Activated T-helper 9 cell treated with anti-CD3 and anti-CD28 coated beads, Interleukin-2, amount 50 U/mL, for 16 hours (primary cell): ENCODE measurements at regions not wholly inside any gene's neighbourhood (a gene's known extent, or its start where the extent isn't known, plus 50 kb on each side); places are given as distances from the start of the nearest gene placed in this dataset.
"Not testable (repeated sequence)": the region's sequence is repeated elsewhere in the genome, so short reads cannot be mapped to it uniquely, and the experiment has no call there.

Source experiments
- DNase-seq: peaks from one replicate; pipeline ENCODE4 v3.0.0-alpha.2; 2020; ENCODE audit warnings: low read depth

DNA sequence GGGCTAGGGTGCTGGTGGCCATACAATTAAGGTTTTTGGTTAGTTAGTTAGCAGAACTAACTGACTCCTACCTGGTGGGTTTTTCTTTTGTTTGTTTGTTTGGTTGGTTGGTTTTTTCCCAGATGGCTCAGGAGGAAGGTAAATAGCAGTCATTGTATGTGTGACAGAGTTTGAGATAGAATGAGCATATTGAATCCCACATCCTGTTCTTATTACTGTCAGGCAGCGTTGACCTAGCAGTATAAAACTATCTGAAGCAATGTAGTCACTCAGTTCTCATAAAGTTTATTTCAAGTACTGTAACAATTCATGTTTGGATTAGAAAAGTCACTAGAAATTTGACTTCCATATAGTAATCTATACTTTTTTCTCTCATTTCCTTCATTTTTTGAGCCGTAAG lies 113.5 kb upstream of the NBPF19 start:
- DNase-seq = not testable (repeated sequence)

- not testable (repeated sequence) for DNase-seq
Measured at GRCh38 chr1:149364188-149364981, 110.5 kb upstream of the NBPF19 start.

- not testable (repeated sequence) for DNase-seq
Measured at GRCh38 chr1:149366402-149366801, 108.4 kb upstream of the NBPF19 start.

DNA sequence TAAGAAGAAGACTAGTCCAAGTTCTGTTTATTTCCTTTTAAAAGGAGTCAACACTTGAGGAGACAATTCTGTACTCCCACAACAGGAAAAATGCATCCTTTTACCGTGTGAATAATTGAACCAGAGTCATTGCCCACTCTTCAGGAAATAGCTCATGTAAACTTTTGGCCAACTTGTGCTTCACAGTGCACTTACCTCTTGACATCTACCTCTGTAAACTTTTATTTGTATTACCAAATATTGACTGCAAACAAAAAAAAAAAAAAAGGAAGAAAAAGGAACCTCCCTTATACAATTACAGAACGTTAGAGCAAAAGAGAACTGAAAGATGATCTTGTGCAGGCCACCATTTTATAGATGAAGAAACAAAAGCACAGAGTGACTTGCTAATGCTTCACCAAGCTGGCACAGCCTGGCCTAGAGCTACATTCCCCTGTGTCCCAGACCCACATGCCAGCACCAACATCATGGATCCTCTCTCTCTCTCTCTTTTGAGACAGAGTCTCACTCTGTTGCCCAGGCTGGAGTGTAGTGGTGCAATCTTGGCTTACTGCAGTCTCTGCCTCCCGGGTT lies 107.3 kb upstream of the NBPF19 start:
- DNase-seq = not testable (repeated sequence)

GRCh38 chr1:149368337-149368736 lies 106.5 kb upstream of the NBPF19 start:
- DNase-seq = not testable (repeated sequence)

DNA sequence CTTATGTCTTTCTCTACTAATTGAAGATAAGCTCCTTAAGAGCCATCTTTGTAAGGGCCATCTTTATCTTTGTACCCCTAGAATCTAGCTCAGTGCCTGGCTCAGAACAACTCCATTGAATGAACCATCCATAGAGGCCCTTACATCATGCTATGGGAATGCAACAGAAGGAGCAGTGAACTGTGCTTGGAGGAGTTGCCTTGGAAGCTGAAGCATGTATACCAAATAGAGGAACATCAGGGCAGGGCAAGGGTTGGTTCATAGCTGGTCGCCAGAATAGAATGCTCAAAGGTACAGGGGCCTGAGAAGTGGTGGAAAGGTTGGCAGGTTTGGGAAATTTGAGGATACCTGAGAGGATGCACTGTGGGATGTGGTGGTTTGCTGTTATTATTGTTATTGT lies 105.8 kb upstream of the NBPF19 start:
- not testable (repeated sequence) for DNase-seq

- DNase-seq = not testable (repeated sequence)
Measured at GRCh38 chr1:149371955-149372354, 102.9 kb upstream of the NBPF19 start.

GRCh38 chr1:149378462-149378861 lies 96.4 kb upstream of the NBPF19 start:
- DNase-seq = not testable (repeated sequence)

DNA sequence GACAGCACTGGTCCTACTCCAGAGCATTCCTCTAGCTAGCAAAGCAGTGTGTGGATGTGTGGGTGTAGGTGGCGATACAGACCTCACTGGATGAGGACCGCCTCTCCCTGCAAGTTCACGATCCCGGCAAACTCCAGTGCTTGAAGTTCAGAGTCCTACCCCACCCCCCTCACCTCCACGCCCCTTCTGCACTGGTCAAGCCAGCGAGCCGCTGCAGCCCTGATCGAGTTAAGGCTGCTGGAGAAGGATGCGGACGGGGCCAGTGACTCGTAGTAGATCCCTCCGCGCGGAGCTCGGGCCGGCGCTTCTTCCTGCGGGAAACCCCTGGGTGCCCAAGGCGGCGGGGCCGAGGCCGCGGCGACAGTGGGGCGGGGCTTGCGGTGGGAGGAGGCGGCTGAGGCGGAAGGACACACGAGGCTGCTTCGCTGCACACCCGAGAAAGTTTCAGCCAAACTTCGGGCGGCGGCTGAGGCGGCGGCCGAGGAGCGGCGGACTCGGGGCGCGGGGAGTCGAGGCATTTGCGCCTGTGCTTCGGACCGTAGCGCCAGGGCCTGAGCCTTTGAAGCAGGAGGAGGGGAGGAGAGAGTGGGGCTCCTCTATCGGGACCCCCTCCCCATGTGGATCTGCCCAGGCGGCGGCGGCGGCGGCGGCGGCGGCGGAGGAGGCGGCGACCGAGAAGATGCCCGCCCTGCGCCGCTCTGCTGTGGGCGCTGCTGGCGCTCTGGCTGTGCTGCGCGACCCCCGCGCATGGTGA lies 84.5 kb upstream of the NBPF19 start:
- DNase-seq = peak; percentile 38

DNA sequence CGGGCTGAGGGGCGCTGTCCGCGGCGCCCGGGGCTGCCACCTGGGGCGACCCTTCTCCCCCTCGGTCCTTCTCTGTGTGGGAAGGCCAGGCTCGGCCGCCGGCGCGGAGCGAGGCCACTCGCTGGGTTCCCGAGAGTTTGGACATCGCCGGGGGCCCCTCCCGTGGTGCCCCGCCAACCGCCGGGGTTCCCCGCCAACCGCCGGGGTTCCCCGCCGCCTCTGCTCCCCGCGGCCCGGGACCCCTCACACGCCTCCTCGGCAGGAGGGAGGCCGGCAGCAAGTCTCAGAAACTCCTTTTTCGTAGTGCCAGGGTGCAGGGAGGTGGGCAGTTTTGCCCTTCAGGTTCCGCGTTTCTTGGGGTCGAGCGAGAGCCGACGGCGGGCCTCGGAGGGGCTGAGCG lies 83.9 kb upstream of the NBPF19 start:
- not testable (repeated sequence) for DNase-seq

DNA sequence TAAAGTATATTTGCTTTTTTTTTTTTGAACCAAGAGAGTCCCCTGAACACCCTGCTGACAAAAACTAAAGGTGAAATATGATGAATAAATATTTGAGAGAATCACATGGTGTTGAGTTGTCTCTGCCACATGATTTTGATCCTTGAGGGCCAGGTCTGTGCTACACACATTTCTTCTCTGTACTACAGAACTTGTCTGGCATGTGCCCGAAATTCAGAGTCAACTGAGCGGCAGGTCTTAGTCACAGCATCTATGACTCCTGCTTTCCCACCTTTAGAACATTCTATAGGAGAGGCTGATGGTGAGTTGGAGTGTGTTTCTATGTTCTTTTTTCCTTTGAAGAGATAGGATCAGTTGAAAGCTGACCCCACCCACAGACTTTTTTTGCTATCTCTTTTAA lies 79.0 kb upstream of the NBPF19 start:
- DNase-seq = peak; percentile 10

DNA sequence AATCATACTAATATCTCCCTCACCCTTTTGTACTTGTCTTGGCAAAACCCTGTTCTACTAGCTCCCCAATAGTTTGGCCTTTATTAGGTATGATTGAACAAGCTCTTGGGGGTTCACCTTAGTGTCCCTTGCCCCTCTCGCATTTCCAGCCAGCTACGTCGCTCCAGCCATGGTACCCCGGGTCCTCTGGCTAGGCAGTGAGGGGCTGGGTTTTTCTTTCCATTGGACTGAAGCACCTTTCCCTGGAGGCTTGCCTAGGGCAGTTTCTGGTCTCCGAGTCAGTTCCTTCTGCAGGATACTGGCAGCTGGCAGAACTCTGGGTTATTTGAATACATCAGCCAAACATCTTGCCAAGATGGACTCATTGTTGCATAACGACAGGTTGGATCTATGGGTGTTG lies 76.3 kb upstream of the NBPF19 start:
- not testable (repeated sequence) for DNase-seq

DNA sequence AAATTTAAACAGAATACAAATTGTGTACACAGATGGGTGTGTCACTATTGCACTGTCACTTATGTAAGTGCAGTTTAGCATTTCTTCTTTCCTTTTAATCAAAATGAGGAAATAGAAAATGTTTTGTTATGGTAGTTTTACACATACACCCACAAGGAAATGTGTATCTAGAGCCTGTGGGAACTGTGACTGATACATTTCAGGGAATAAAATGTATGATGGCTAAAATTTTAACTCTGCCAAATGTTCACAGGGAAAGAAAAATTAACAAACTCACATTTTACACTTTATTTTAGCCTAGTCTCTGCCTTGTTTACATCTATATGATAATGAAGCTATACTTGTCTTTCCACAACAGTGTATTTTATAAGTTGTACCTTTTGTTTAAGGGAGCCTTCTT lies 66.4 kb upstream of the NBPF19 start:
- DNase-seq = not testable (repeated sequence)

DNA sequence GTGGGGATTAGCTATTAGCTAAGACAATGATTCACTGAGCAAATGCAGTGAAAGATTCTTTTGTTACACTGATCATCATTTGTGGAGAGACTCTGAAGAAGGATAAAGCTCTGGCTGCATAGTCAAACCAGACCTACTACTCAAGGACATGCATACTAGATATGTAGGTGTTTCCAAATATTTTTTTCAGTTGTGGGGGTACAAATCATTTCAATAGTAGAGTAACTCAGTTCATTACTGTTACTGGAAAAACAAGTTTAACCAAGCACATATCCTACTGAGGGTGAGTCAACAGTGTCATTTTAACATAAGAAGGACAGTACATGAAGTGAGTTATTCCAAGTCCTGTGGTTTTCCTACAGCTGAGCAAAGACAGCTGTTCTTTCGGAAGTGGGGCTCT lies 59.5 kb upstream of the NBPF19 start:
- not testable (repeated sequence) for DNase-seq

DNA sequence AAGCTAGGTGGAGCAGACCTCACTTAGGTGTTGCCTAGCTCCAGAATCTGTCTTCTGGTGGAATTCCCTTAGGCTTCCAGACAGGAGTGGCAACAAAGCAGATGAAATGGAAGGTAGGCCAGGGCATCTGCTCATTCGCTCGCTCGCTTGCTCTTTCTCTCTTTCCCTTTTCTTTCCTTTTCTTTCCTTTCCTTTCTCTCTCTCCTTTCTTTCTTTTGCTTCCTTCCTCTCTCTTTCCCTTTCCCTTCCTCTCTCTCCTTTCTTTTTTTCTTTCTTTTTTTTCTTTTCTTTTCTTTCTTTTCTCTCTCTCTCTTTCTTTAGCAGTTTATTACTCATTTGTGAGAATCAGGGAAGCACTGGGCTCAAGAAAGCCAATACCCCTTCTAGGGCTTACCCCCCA lies 56.1 kb upstream of the NBPF19 start:
- DNase-seq = not testable (repeated sequence)

- DNase-seq = not testable (repeated sequence)
Measured at GRCh38 chr1:149423122-149423521, 51.7 kb upstream of the NBPF19 start.
